Right lobe of liver (tissue), 4 donors: ENCODE measurements at regions not wholly inside any gene's neighbourhood (a gene's known extent, or its start where the extent isn't known, plus 50 kb on each side); places are given as distances from the start of the nearest gene placed in this dataset.
"Not testable (repeated sequence)": the region's sequence is repeated elsewhere in the genome, so short reads cannot be mapped to it uniquely, and the experiment has no call there.

Experiments used
- POLR2A ChIP-seq: fragments of 450-650 bp; IDR thresholded peaks from one replicate; pipeline ENCODE4 v1.6.1; 2017; ENCODE audit warnings: antibody characterized with exemption, mild to moderate bottlenecking
- TF ChIP-seq, protein P1 (sequence below), 4 donors: fragments of 200-600 bp in 3 of 4; fragments of 450-650 bp in 1 of 4; IDR thresholded peaks; one replicate each; pipeline versions ENCODE4 v1.5.1 to v1.8.0; 2016 to 2022; ENCODE audit warnings: antibody characterized with exemption in 4 of 4, mild to moderate bottlenecking in 2 of 4
- donor health status: DM: no; HTN: no; CAD: no.
- donor health status: DM: no; HTN: no; CAD: no.
- donor health status: DM: no; HTN: yes; CAD: no.

DNA sequence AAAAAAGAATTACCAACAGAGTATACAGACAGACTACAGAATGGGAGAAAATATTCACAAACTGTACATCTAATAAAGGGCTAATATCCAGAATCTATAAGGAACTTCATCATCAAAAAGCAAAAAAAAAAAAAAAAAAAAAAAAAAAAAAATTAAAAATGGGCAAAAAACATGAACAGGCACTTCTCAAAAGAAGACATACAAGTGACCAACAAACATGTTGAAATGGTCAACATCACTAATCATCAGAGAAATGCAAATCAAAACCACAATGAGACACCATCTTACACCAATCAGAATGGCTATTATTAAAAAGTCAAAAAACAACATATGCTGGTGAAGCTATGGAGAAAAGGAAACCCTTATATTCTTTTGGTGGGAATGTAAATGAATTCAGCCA, 952.8 kb downstream of the LRRIQ3 start:
- TF ChIP-seq, protein P1, sequence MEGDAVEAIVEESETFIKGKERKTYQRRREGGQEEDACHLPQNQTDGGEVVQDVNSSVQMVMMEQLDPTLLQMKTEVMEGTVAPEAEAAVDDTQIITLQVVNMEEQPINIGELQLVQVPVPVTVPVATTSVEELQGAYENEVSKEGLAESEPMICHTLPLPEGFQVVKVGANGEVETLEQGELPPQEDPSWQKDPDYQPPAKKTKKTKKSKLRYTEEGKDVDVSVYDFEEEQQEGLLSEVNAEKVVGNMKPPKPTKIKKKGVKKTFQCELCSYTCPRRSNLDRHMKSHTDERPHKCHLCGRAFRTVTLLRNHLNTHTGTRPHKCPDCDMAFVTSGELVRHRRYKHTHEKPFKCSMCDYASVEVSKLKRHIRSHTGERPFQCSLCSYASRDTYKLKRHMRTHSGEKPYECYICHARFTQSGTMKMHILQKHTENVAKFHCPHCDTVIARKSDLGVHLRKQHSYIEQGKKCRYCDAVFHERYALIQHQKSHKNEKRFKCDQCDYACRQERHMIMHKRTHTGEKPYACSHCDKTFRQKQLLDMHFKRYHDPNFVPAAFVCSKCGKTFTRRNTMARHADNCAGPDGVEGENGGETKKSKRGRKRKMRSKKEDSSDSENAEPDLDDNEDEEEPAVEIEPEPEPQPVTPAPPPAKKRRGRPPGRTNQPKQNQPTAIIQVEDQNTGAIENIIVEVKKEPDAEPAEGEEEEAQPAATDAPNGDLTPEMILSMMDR (IDR thresholded peaks at IDR 0.05): not testable (repeated sequence)
- not testable (repeated sequence) for TF ChIP-seq POLR2A
